Astrocyte of the spinal cord (primary cell): ENCODE measurements at regions not wholly inside any gene's neighbourhood (a gene's known extent, or its start where the extent isn't known, plus 50 kb on each side); places are given as distances from the start of the nearest gene placed in this dataset.

Source experiments
- DNase-seq: peaks from one replicate; pipeline ENCODE4 v3.0.0; 2011; ENCODE audit warnings: low read depth, low spot score
- H3K4me3 ChIP-seq: 2 replicates; pipeline ENCODE4 v1.5.1; 2011; ENCODE audit warnings: low read depth, mild to moderate bottlenecking, low read length, moderate library complexity
- in situ Hi-C: cut with HindIII; loops from 2 replicates; pipeline ENCODE4 v1.10.0; 2017; ENCODE audit warnings: low sequenced_read_pairs
- TF ChIP-seq, protein P1 (sequence below): IDR thresholded peaks from 2 replicates; pipeline ENCODE4 v1.5.1; 2012; ENCODE audit warnings: low read depth, mild to moderate bottlenecking, low read length, inconsistent platforms

DNA sequence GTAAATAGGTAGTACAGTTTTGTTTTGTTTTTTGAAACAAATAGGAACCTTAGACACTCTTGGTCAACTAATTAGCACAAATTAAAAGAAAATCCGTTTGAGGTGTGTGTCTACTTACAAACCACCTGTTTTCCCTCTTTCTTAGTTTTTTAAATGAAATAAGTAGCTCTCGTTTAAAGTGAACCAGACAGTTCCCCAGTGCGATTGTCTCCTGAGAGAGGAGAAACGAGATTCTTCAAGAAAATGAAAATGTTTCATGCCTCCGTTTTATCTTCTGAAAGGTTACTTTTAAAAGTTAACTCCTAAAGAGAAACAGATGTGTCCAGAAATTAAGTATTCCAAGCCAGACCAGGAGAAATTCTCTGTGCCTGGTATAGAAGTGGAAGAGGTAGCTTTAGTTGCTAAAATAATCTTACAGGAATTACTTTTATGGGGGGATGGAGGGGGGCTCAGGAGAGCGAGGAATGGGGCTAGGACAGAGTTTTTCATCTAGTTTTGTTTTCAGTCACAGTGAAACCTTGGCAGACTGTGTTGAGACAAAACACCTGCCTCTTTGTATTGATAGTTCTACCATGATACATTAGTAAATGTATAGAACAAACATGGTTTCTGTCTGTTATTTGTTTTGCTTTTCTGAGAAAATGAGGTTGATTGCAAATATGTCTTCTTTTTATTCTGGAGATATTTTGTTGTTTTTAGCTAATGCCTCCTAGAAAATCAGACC lies 155.1 kb upstream of the CNTN4 start:
- in situ Hi-C loops, result no loop called here
- TF ChIP-seq, protein P1, sequence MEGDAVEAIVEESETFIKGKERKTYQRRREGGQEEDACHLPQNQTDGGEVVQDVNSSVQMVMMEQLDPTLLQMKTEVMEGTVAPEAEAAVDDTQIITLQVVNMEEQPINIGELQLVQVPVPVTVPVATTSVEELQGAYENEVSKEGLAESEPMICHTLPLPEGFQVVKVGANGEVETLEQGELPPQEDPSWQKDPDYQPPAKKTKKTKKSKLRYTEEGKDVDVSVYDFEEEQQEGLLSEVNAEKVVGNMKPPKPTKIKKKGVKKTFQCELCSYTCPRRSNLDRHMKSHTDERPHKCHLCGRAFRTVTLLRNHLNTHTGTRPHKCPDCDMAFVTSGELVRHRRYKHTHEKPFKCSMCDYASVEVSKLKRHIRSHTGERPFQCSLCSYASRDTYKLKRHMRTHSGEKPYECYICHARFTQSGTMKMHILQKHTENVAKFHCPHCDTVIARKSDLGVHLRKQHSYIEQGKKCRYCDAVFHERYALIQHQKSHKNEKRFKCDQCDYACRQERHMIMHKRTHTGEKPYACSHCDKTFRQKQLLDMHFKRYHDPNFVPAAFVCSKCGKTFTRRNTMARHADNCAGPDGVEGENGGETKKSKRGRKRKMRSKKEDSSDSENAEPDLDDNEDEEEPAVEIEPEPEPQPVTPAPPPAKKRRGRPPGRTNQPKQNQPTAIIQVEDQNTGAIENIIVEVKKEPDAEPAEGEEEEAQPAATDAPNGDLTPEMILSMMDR, result no peak
- no peak overlapping the region for H3K4me3 ChIP-seq
- no peak for DNase-seq

DNA sequence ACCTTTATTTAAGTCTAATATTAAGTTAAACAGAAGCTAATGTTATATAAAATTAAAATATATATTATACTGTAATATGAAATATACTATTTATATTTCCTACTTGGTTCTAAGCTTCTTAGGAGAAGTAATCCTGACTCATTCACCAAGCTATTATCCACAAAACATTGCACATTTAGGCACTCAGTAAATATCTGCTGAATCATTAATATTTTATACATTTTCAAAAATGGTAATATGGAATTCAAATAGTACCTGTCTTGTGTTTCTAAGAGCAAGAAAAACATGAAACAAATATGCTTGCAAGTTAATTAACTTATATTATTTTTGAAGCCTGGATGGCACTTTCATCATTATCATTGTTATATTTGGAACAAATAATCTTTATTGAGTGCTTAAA lies 153.0 kb upstream of the CNTN4 start:
- no peak overlapping the region for H3K4me3 ChIP-seq
- in situ Hi-C loops, result no loop called here
- TF ChIP-seq, protein P1, result no peak
- no peak for DNase-seq

DNA sequence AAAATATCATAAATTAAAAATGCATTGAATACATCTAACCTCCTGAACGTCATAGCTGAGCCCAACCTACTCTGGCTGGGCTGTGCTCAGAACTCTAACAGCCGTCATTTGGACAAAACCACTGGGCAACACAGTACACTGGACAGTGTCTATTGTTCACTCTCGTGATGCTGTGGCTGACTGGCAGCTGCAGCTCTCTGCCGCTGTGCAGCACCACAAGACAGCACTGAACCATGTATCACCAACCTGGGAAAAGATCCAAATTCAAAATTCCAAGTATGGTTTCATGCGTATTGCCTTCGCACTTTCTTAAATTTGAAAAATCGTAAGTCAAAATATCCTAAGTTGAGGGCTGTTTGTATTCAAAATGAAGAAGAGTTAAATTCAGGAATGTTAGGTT lies 145.1 kb upstream of the CNTN4 start:
- in situ Hi-C loops, result no loop called here
- DNase-seq, result no peak
- TF ChIP-seq, protein P1, result no peak
- no peak overlapping the region for H3K4me3 ChIP-seq

DNA sequence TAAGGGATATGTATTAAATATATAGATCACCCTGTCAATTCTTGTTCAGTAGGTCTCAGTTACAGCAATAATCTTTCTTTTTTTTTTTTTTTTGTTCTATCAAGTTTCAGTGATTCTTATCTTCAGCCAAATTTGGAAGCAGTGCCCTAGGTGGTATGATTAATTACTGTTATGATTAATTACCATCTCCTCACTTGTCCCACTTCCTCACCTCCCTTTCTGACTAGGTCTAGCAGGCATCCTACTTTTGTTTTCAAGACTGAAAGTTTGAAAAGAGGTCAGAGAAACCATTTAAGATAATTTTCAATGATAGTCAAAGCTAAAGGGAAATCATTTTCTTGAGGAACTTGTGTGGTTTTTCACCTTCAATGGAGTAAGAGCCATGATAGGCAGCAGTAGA lies 144.0 kb upstream of the CNTN4 start:
- TF ChIP-seq, protein P1, result no peak
- in situ Hi-C loops, result no loop called here
- no peak overlapping the region for H3K4me3 ChIP-seq
- DNase-seq, result no peak

DNA sequence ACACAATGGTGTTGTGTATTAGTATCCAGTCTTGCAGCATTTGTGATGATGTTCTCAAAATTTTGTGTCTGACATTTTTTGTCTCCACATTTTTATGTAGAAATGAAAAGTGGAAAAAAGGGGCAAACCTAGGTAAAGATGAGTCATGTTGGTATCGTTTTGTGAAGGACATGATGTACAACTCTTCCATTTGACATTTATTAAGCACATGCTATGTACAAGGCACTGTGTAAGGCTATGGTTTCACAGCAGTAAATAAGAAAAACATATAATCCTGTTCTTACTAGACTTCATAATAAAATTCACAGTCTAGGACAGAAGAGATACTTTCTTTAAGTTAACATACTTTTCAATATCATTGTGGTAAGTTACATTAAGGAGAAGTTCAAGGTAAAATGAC lies 143.5 kb upstream of the CNTN4 start:
- in situ Hi-C loops, result no loop called here
- no peak overlapping the region for H3K4me3 ChIP-seq
- TF ChIP-seq, protein P1, result no peak
- no peak for DNase-seq

DNA sequence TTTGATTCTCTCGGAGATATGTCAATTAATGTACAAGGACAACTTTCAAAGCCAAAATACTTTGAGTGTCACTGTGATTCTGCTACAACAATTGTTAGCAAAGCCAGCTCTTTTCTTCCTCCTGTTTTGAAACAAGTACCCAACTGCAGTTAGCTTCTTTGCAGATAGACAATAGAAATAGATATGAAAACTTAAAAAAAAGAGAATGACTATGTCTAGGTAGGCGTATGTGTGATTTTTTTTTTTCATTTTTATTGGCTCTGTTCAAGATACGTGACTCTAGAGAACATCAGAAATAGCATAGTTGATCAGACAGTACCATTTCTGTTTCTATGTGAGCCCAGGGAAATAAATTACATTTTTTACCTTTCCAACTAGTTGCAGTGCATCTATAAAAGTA lies 142.9 kb upstream of the CNTN4 start:
- in situ Hi-C loops, result no loop called here
- TF ChIP-seq, protein P1, result no peak
- no peak overlapping the region for H3K4me3 ChIP-seq
- DNase-seq, result no peak
